ENCODE measurements at regions not wholly inside any gene's neighbourhood (a gene's known extent, or its start where the extent isn't known, plus 50 kb on each side); places are given as distances from the start of the nearest gene placed in this dataset.
A peak's percentile ranks its signal among the peaks of the same experiment; 100 is the strongest.
"Not testable (repeated sequence)": the region's sequence is repeated elsewhere in the genome, so short reads cannot be mapped to it uniquely, and the experiment has no call there.

GRCh38 chr1:30371888-30372791, 351.2 kb downstream of the MATN1 start:
- ATAC-seq (no peak), DNase-seq (ENCODE audit: low spot score) (peak; percentile 26)

GRCh38 chr1:30371179-30371788, 352.1 kb downstream of the MATN1 start:
- DNase-seq (ENCODE audit: low spot score) = peak; percentile 39
- ATAC-seq = no peak

- no peak for DNase-seq (ENCODE audit: low spot score)
- no peak for ATAC-seq
Measured at GRCh38 chr1:30368651-30369240, 354.6 kb downstream of the MATN1 start.

GRCh38 chr1:30366911-30367310, 356.5 kb downstream of the MATN1 start:
- ATAC-seq = no peak
- no peak for DNase-seq (ENCODE audit: low spot score)

- DNase-seq (ENCODE audit: low spot score) (no peak), ATAC-seq (no peak)
Measured at GRCh38 chr1:30366199-30366598, 357.2 kb downstream of the MATN1 start.

GRCh38 chr1:30365596-30365995, 357.8 kb downstream of the MATN1 start:
- no peak for DNase-seq (ENCODE audit: low spot score)
- no peak for ATAC-seq

GRCh38 chr1:30363031-30363430, 360.4 kb downstream of the MATN1 start:
- ATAC-seq = no peak
- no peak for DNase-seq (ENCODE audit: low spot score)

GRCh38 chr1:30362603-30362990, 360.8 kb downstream of the MATN1 start:
- DNase-seq (ENCODE audit: low spot score) (no peak), ATAC-seq (no peak)

- not testable (repeated sequence) for DNase-seq (ENCODE audit: low spot score)
Measured at GRCh38 chr1:30361890-30362602, 361.3 kb downstream of the MATN1 start.

GRCh38 chr1:30360753-30361152, 362.6 kb downstream of the MATN1 start:
- DNase-seq (ENCODE audit: low spot score) = no peak
- ATAC-seq = no peak

More at GRCh38 chr1:30361890-30362602, 361.3 kb downstream of the MATN1 start:
- not testable (repeated sequence) for ATAC-seq

- DNase-seq (ENCODE audit: low spot score) = no peak
- no peak for ATAC-seq
Measured at GRCh38 chr1:30360281-30360680, 363.1 kb downstream of the MATN1 start.

- no peak for DNase-seq (ENCODE audit: low spot score)
- ATAC-seq = no peak
Measured at GRCh38 chr1:30359539-30360220, 363.7 kb downstream of the MATN1 start.

- DNase-seq (ENCODE audit: low spot score) (no peak), ATAC-seq (no peak)
Measured at GRCh38 chr1:30358500-30358899, 364.9 kb downstream of the MATN1 start.

GRCh38 chr1:30356839-30357238, 366.5 kb downstream of the MATN1 start:
- no peak for ATAC-seq
- no peak for DNase-seq (ENCODE audit: low spot score)

GRCh38 chr1:30354410-30354809, 369.0 kb downstream of the MATN1 start:
- DNase-seq (ENCODE audit: low spot score) (no peak), ATAC-seq (no peak)

- DNase-seq (ENCODE audit: low spot score) (no peak), ATAC-seq (peak; percentile 53)
Measured at GRCh38 chr1:30353637-30354036, 369.7 kb downstream of the MATN1 start.

GRCh38 chr1:30348147-30348546, 375.2 kb downstream of the MATN1 start:
- DNase-seq (ENCODE audit: low spot score) = no peak
- ATAC-seq = no peak

GRCh38 chr1:30345491-30346130, 377.8 kb downstream of the MATN1 start:
- ATAC-seq = no peak
- no peak for DNase-seq (ENCODE audit: low spot score)

- DNase-seq (ENCODE audit: low spot score) (no peak), ATAC-seq (no peak)
Measured at GRCh38 chr1:30343562-30343961, 379.8 kb downstream of the MATN1 start.

GRCh38 chr1:30342535-30343141, 380.7 kb downstream of the MATN1 start:
- no peak for ATAC-seq
- no peak for DNase-seq (ENCODE audit: low spot score)
